Skeletal muscle tissue (tissue), 3 donors: ENCODE measurements at regions not wholly inside any gene's neighbourhood (a gene's known extent, or its start where the extent isn't known, plus 50 kb on each side); places are given as distances from the start of the nearest gene placed in this dataset.

Source experiments
- H3K27ac ChIP-seq: one replicate; pipeline ENCODE4 v1.7.0; 2013; ENCODE audit warnings: mild to moderate bottlenecking, low read depth, low read length, inconsistent platforms
- H3K27me3 ChIP-seq, 3 donors: one replicate each; pipeline ENCODE4 v1.7.0; 2013; ENCODE audit warnings: low read length in 3 of 3; ENCODE audit not compliant: control insufficient read depth in 3 of 3, insufficient read depth in 3 of 3
- H3K36me3 ChIP-seq, 3 donors: one replicate each; pipeline ENCODE4 v1.7.0; 2013; ENCODE audit warnings: low read length in 3 of 3; ENCODE audit not compliant: control insufficient read depth in 3 of 3, insufficient read depth in 3 of 3
- H3K4me1 ChIP-seq, 3 donors: one replicate each; pipeline ENCODE4 v1.7.0; 2013; ENCODE audit warnings: low read length in 3 of 3, mild to moderate bottlenecking in 3 of 3; ENCODE audit not compliant: control insufficient read depth in 3 of 3, insufficient read depth in 3 of 3
- H3K4me3 ChIP-seq, 3 donors: one replicate each; pipeline ENCODE4 v1.7.0; 2013; ENCODE audit warnings: low read length in 3 of 3
- H3K9ac ChIP-seq, 3 donors: one replicate each; pipeline ENCODE4 v1.7.0; 2013; ENCODE audit warnings: low read length in 3 of 3, mild to moderate bottlenecking in 3 of 3, moderate library complexity in 2 of 3, low read depth in 1 of 3
- H3K9me3 ChIP-seq, 3 donors: one replicate each; pipeline ENCODE4 v1.7.0; 2013; ENCODE audit warnings: low read length in 3 of 3; ENCODE audit not compliant: control insufficient read depth in 3 of 3
- donor health status: Osteomylitis.

DNA sequence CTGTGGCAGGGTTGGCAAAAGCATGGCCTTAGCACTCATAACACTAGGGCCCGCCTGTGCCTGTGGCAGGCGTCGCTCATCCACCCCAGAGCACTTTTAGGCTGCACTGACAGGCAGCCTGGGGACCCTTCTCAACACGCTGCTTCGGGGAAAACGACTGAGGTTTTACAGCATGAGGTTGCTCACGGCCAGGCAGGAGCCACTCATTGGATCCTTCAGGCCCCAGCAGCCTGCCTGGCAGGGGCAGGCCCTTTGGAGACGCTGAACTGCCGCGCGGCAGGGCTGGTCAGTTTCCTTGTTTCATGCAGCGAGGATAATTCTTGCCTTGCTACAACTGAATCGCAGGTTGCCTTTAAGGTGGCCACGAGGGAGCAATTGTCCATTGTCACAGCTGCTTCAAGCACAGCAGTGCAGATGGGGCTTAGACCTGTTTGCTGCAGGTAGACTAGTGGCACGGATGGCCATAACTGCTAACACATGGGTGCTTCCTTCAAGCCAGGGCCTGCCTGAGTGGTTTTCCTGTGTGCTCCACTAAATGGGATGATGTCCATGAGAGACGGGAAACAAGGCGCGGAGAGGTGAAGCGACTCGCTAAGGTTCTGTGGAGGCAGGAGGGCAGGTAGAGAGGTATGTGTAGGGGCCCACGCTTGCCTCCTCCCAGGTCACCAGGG, 49.9 kb upstream of the HS6ST1 start:
- no peak overlapping the region for H3K27ac ChIP-seq
- no peaks in the 10 kb centered on the region for H3K4me1 ChIP-seq
- peaks cover 0 to 3% (median 0%) of the 10 kb centered on the region in 3 donors for H3K27me3 ChIP-seq
- no peaks in the 10 kb centered on the region for H3K36me3 ChIP-seq
- no peak overlapping the region for H3K9ac ChIP-seq
- H3K4me3 ChIP-seq, result no peak overlapping the region
- no peaks in the 10 kb centered on the region for H3K9me3 ChIP-seq

DNA sequence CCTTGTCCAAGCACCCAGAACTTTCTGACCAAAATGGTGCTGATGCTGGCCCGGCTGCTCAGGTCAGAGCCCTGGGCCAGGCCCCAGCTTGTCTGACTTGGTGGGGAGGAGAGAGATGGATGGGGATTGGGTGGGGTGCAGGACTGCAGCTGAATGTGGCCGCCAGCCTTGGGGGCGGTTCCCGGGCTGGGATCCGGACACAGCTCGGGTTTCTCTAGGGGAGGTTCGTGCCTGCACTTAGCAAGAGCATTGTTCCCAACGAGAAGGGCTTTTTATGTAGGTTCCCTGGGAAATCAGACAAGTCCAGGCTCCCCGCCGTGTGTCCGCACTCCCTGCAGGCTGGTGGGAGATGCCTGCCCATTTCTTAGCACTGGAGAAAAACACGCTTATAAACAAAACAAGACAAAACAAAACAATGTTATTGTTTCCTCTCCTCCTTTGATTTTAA, 50.5 kb upstream of the HS6ST1 start:
- Histone ChIP-seq H3K27me3 (no peaks in the 10 kb centered on the region), H3K4me1 (no peaks in the 10 kb centered on the region), H3K27ac (no peak overlapping the region), H3K4me3 (no peak overlapping the region), H3K9me3 (no peaks in the 10 kb centered on the region), H3K36me3 (no peaks in the 10 kb centered on the region), H3K9ac (no peak overlapping the region)

DNA sequence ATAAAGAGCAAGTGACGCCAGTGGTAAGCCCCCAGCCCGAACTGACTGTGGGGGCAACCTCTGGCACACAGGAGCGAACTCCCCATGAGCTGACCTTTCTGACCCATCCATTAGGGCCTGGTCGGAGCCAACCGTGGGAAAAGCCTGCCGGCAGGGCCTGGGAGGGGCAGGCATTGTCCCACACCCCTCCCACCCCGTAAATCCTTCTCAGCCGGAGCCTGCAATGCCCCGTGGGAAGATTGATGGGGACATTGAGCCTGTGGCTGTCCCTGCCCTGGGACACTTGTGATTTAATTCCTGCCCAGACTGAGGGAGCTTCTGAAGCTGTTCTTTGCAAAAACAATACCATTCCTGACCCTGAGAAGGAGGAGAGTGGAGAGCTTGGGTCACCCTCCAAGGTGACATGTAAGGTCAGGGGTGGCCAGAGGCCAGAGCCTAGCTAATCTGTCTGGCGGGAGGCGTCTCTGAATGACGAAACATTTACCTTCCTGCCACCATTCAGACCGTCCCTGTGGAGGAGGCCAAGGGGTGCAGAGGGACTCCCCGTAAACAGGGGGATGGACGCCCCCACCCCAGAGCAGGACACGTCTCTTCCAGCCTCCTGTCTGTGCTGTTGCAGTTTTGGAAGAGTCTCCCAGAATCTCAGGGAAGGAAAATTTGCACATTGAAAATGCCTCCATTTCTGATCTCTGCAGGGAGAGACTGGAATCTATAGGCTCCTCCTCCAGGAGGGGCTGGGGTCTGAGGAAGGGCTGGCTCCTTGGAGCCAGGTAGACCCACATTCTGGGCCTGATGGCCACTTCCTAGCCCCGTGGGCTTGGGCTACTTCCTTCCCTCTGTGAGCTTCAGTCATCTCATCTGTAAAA, 51.2 kb upstream of the HS6ST1 start:
- no peaks in the 10 kb centered on the region for H3K36me3 ChIP-seq
- no peaks in the 10 kb centered on the region for H3K4me1 ChIP-seq
- H3K4me3 ChIP-seq, result no peak overlapping the region
- H3K27ac ChIP-seq, result no peak overlapping the region
- H3K27me3 ChIP-seq, result no peaks in the 10 kb centered on the region
- H3K9ac ChIP-seq, result no peak overlapping the region
- H3K9me3 ChIP-seq, result no peaks in the 10 kb centered on the region

DNA sequence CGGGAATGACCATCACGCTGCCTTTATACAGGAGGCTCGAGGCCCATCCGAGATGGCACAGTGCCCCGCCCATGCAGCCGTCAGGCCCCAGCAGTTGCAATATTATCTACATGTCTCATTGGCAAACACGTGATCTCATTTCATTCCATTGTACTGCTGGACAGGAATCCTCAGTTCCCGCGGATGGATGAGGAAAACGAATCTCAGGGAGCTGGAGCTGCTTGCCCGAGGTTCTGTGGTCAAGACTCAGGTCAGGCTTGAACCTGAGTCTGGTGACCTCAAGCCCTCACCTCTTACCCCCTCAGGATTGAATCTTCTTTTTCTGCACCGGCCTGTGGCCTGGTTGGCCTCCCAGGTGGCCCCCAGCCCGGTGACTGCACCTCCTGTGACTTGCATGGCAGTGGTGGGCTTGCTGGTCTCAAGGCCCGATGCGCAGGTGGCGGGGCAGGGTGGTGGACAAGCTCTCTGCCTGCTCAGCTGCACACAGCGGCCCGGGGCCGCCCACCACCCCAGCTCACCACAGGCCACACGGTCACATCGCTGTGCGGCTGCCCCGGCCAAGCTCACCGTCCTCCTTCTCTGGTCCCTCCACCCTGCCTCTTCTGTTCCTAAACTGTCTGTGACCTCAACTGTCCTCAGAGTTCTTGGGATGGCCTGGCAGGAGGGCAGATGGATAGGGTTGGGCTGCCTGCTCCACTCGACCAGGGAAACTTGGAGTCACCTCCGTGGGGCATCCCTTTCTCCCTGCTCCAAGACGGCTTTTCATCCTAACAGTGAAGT, 52.0 kb upstream of the HS6ST1 start:
- Histone ChIP-seq H3K4me3 (no peak overlapping the region), H3K9me3 (no peaks in the 10 kb centered on the region), H3K36me3 (no peaks in the 10 kb centered on the region), H3K27ac (no peak overlapping the region), H3K27me3 (no peaks in the 10 kb centered on the region), H3K9ac (no peak overlapping the region), H3K4me1 (no peaks in the 10 kb centered on the region)

DNA sequence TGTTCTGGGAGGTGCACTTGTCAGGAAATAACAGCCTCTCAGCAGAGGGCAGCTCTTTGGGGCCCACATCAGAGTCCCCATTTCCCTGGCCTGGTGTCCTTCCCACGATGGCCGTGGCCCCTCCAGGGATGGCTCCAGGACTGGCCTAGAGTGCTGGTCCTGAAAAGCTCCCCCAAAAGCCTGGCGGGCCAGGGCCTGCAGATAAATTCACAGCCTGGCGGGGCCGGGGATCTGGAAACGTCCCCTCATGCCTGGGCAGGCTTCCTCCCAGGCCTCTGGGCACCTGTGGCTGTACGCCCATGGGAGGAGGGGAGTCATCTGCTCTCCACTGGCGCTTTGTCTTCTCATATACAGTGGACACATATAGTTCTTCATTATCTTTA, 52.6 kb upstream of the HS6ST1 start:
- Histone ChIP-seq H3K27ac (no peak overlapping the region), H3K27me3 (no peaks in the 10 kb centered on the region), H3K9ac (no peak overlapping the region), H3K36me3 (no peaks in the 10 kb centered on the region), H3K4me1 (no peaks in the 10 kb centered on the region), H3K9me3 (no peaks in the 10 kb centered on the region), H3K4me3 (no peak overlapping the region)

DNA sequence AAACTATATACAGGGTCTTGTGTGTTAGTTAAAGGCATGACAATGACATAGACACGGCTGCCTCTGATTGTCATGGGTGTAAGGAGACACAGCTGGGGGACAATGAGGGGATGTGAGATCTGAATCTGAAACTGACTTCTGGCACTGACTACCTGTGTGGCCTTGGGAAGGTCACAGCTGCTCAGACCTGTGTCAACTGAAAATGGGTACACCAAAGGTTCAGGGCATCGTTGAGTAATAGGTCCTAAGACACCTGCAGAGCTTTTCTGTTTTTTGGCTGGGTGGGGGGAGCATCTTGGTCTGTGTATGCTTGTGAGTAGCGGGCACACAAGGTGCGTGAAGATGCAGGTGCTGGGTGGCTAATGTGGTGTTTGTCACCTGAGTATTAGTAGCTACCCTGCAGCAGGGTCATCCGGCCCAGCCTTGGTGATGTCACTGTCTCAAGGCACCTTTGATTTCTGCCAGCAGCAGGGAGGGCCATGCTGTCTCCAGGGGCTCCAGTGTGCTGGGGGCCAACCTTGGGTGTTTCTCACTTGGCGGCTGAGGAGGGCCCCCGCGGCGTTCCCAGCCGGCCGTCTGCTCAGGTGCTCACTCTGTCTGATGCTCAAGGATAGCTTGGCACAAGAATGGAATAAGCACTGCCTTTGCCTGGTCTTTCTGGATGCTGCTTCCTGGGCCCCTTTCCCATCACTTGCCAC, 53.1 kb upstream of the HS6ST1 start:
- no peaks in the 10 kb centered on the region for H3K4me1 ChIP-seq
- no peak overlapping the region for H3K4me3 ChIP-seq

DNA sequence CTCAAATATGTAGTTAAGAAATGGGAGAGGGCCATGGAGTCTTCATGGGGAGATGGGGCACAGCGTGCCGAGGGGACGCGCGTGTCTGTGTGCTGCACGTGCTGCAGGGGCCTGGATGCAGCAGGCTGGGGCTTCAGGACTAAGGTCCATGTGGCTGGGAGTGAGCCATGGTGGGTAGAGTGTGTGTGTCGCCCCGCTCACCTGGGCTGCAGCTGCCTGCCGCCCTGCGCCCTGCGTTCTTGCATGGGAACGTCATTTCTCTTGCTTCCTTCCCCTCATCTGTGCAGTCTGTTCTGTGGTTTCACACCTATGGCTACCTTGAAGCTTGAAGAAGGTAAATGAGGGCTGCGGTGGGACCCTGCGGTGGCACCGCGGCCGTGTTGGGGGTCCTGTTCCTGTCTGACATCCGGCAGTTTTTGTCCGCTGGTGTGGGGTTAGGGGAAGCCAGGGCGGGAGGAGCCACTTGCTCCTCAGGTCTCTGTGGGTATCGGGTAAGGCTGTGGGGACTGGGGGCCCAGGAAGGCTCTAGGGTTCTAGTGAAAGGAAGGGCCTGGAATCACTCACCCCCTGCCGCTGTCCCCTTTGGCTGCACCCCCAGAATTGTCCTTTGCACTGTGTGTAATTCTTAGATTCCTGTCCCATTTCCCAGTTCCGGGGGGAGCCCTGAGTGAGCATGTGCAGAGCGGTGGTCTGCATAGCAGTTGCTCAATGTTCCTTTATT, 54.1 kb upstream of the HS6ST1 start:
- Histone ChIP-seq H3K4me3 (no peak overlapping the region), H3K27ac (no peak overlapping the region), H3K36me3 (no peaks in the 10 kb centered on the region), H3K9ac (no peak overlapping the region), H3K27me3 (no peaks in the 10 kb centered on the region), H3K4me1 (no peaks in the 10 kb centered on the region), H3K9me3 (no peaks in the 10 kb centered on the region)

More for the DNA sequence above, 53.1 kb upstream of the HS6ST1 start:
- H3K9me3 ChIP-seq, result no peaks in the 10 kb centered on the region
- no peaks in the 10 kb centered on the region for H3K27me3 ChIP-seq
- H3K9ac ChIP-seq, result no peak overlapping the region
- H3K36me3 ChIP-seq, result no peaks in the 10 kb centered on the region
- H3K27ac ChIP-seq, result no peak overlapping the region

DNA sequence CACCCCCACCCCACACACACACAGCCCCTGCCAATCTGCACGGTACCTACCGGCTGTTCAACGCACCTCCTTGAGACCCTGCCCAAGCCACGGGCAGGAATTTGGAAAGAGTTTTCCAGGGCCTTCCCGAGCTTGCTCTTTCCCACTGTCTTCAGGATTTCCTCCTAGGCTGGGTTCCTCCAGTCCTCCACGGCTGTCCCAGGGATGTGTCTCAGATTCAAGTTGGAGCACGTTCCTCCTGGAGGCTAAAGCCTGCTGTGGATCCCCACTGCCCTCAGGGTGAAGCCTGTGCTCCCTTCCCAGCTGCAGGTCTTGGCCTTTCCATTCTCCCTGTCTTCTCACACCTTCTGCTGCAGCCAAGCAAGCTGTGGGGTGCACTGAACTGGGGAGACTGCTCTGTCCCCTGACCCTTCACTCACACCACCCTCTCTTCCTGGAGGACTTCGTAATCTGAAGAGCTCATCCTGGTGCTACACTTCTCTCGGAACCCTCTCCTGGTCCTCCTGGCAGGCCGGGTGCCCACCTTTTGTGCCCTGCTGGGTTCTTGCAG, 54.9 kb upstream of the HS6ST1 start:
- H3K36me3 ChIP-seq, result no peaks in the 10 kb centered on the region
- no peaks in the 10 kb centered on the region for H3K9me3 ChIP-seq
- no peak overlapping the region for H3K9ac ChIP-seq
- no peak overlapping the region for H3K4me3 ChIP-seq
- peaks cover 0 to 2% (median 0%) of the 10 kb centered on the region in 3 donors for H3K4me1 ChIP-seq
- H3K27me3 ChIP-seq, result peaks cover 0 to 5% (median 0%) of the 10 kb centered on the region in 3 donors
- H3K27ac ChIP-seq, result no peak overlapping the region
